ENCODE measurements at regions not wholly inside any gene's neighbourhood (a gene's known extent, or its start where the extent isn't known, plus 50 kb on each side); places are given as distances from the start of the nearest gene placed in this dataset.
"Not testable (repeated sequence)": the region's sequence is repeated elsewhere in the genome, so short reads cannot be mapped to it uniquely, and the experiment has no call there.

- Histone ChIP-seq H3K14ac (ENCODE audit: low read length) (no peak overlapping the region), H2AK5ac (ENCODE audit: low read length) (no peak overlapping the region), H3K27ac (ENCODE audit: low read depth, low read length) (no peak overlapping the region), H3K18ac (ENCODE audit: low read length) (no peak overlapping the region), H3K36me3 (ENCODE audit: control insufficient read depth in 1 of 2, insufficient read depth in 2 of 2, low read length in 2 of 2) (no peaks in the 10 kb centered on the region), H3K27me3 (ENCODE audit: insufficient read depth, low read length) (no peaks in the 10 kb centered on the region), H3K9ac (ENCODE audit: low read length) (no peak overlapping the region), H2BK12ac (ENCODE audit: low read length) (no peak overlapping the region), H2AFZ (ENCODE audit: insufficient read depth, low read length, poor library complexity) (no peak overlapping the region), H3K4me2 (ENCODE audit: low read length) (no peak overlapping the region), H3K9me3 (ENCODE audit: insufficient read depth, low read depth, low read length) (peaks cover 2% of the 10 kb centered on the region), H3K4ac (ENCODE audit: low read depth, low read length) (no peak overlapping the region), H3K23ac (ENCODE audit: low read length) (no peak overlapping the region), H4K12ac (ENCODE audit: low read depth, low read length) (no peak overlapping the region), H3K4me1 (ENCODE audit: control insufficient read depth in 1 of 2, insufficient read depth in 2 of 2, low read length in 2 of 2) (no peaks in the 10 kb centered on the region), H4K91ac (ENCODE audit: low read depth, low read length) (no peak overlapping the region), H2BK5ac (ENCODE audit: low read depth, low read length, poor library complexity) (no peak overlapping the region), H3K79me2 (ENCODE audit: control insufficient read depth, insufficient read depth, low read length, poor library complexity) (no peaks in the 10 kb centered on the region), H4K8ac (ENCODE audit: low read depth, low read length) (no peak overlapping the region), H3K79me1 (ENCODE audit: low read length) (no peaks in the 10 kb centered on the region), H3K4me3 (ENCODE audit: low read depth, low read length) (no peak overlapping the region), H2BK120ac (ENCODE audit: insufficient read depth, low read length, poor library complexity) (no peak overlapping the region)
- no peak for DNase-seq
- WGBS (ENCODE audit: extremely low coverage, insufficient coverage, insufficient read length): no CpG with 5 or more reads among the region's 6 CpGs
These were observed 240.1 kb downstream of the TFAP2A start for GRCh38 chr6:10174761-10175160.

GRCh38 chr6:10174056-10174455 is 240.8 kb downstream of the TFAP2A start:
- Histone ChIP-seq H3K14ac (ENCODE audit: low read length) (no peak overlapping the region), H3K18ac (ENCODE audit: low read length) (no peak overlapping the region), H3K9me3 (ENCODE audit: insufficient read depth, low read depth, low read length) (peaks cover 2% of the 10 kb centered on the region), H3K27me3 (ENCODE audit: insufficient read depth, low read length) (no peaks in the 10 kb centered on the region), H4K12ac (ENCODE audit: low read depth, low read length) (no peak overlapping the region), H2AFZ (ENCODE audit: insufficient read depth, low read length, poor library complexity) (no peak overlapping the region), H2BK5ac (ENCODE audit: low read depth, low read length, poor library complexity) (no peak overlapping the region), H3K23ac (ENCODE audit: low read length) (peak overlapping the region; percentile 96), H4K91ac (ENCODE audit: low read depth, low read length) (no peak overlapping the region), H2BK120ac (ENCODE audit: insufficient read depth, low read length, poor library complexity) (no peak overlapping the region), H3K4me1 (ENCODE audit: control insufficient read depth in 1 of 2, insufficient read depth in 2 of 2, low read length in 2 of 2) (no peaks in the 10 kb centered on the region), H3K4ac (ENCODE audit: low read depth, low read length) (no peak overlapping the region), H3K4me3 (ENCODE audit: low read depth, low read length) (no peak overlapping the region), H3K27ac (ENCODE audit: low read depth, low read length) (no peak overlapping the region), H3K79me2 (ENCODE audit: control insufficient read depth, insufficient read depth, low read length, poor library complexity) (no peaks in the 10 kb centered on the region), H2BK12ac (ENCODE audit: low read length) (no peak overlapping the region), H2AK5ac (ENCODE audit: low read length) (no peak overlapping the region), H4K8ac (ENCODE audit: low read depth, low read length) (no peak overlapping the region), H3K36me3 (ENCODE audit: control insufficient read depth in 1 of 2, insufficient read depth in 2 of 2, low read length in 2 of 2) (no peaks in the 10 kb centered on the region), H3K4me2 (ENCODE audit: low read length) (no peak overlapping the region), H3K9ac (ENCODE audit: low read length) (no peak overlapping the region), H3K79me1 (ENCODE audit: low read length) (no peaks in the 10 kb centered on the region)
- WGBS (ENCODE audit: extremely low coverage, insufficient coverage, insufficient read length): no CpG with 5 or more reads among the region's 3 CpGs
- DNase-seq: no peak

GRCh38 chr6:10171706-10172105 is 243.2 kb downstream of the TFAP2A start:
- not testable (repeated sequence) for H2AK5ac ChIP-seq (ENCODE audit: low read length); H3K4me2 ChIP-seq (ENCODE audit: low read length); H3K18ac ChIP-seq (ENCODE audit: low read length); H3K79me1 ChIP-seq (ENCODE audit: low read length); H3K23ac ChIP-seq (ENCODE audit: low read length); H4K91ac ChIP-seq (ENCODE audit: low read depth, low read length); H3K27ac ChIP-seq (ENCODE audit: low read depth, low read length); H2BK5ac ChIP-seq (ENCODE audit: low read depth, low read length, poor library complexity); H3K14ac ChIP-seq (ENCODE audit: low read length); H4K12ac ChIP-seq (ENCODE audit: low read depth, low read length); H4K8ac ChIP-seq (ENCODE audit: low read depth, low read length); H3K27me3 ChIP-seq (ENCODE audit: insufficient read depth, low read length); H3K4ac ChIP-seq (ENCODE audit: low read depth, low read length); H3K4me1 ChIP-seq (ENCODE audit: control insufficient read depth in 1 of 2, insufficient read depth in 2 of 2, low read length in 2 of 2); H3K4me3 ChIP-seq (ENCODE audit: low read depth, low read length); H2BK12ac ChIP-seq (ENCODE audit: low read length); H3K9ac ChIP-seq (ENCODE audit: low read length); H2AFZ ChIP-seq (ENCODE audit: insufficient read depth, low read length, poor library complexity); DNase-seq; H3K9me3 ChIP-seq (ENCODE audit: insufficient read depth, low read depth, low read length); H3K79me2 ChIP-seq (ENCODE audit: control insufficient read depth, insufficient read depth, low read length, poor library complexity); H2BK120ac ChIP-seq (ENCODE audit: insufficient read depth, low read length, poor library complexity); H3K36me3 ChIP-seq (ENCODE audit: control insufficient read depth in 1 of 2, insufficient read depth in 2 of 2, low read length in 2 of 2)
- no CpG with 5 or more reads among the region's 29 CpGs for WGBS (ENCODE audit: extremely low coverage, insufficient coverage, insufficient read length)

GRCh38 chr6:10170816-10171215 is 244.1 kb downstream of the TFAP2A start:
- no peak overlapping the region for H3K4me3 ChIP-seq (ENCODE audit: low read depth, low read length)
- no peak overlapping the region for H3K4ac ChIP-seq (ENCODE audit: low read depth, low read length)
- no peak overlapping the region for H2BK5ac ChIP-seq (ENCODE audit: low read depth, low read length, poor library complexity)
- H2AFZ ChIP-seq (ENCODE audit: insufficient read depth, low read length, poor library complexity): no peak overlapping the region
- DNase-seq: no peak
- H3K23ac ChIP-seq (ENCODE audit: low read length): no peak overlapping the region
- H3K79me2 ChIP-seq (ENCODE audit: control insufficient read depth, insufficient read depth, low read length, poor library complexity): no peaks in the 10 kb centered on the region
- no peak overlapping the region for H3K27ac ChIP-seq (ENCODE audit: low read depth, low read length)
- H2BK12ac ChIP-seq (ENCODE audit: low read length): no peak overlapping the region
- H3K27me3 ChIP-seq (ENCODE audit: insufficient read depth, low read length): no peaks in the 10 kb centered on the region
- H3K14ac ChIP-seq (ENCODE audit: low read length): no peak overlapping the region
- no peak overlapping the region for H4K12ac ChIP-seq (ENCODE audit: low read depth, low read length)
- no peak overlapping the region for H4K91ac ChIP-seq (ENCODE audit: low read depth, low read length)
- no peak overlapping the region for H4K8ac ChIP-seq (ENCODE audit: low read depth, low read length)
- H3K36me3 ChIP-seq (ENCODE audit: control insufficient read depth in 1 of 2, insufficient read depth in 2 of 2, low read length in 2 of 2): peaks cover 0 to 2% of the 10 kb centered on the region in 2 experiments
- no peak overlapping the region for H2BK120ac ChIP-seq (ENCODE audit: insufficient read depth, low read length, poor library complexity)
- H3K18ac ChIP-seq (ENCODE audit: low read length): no peak overlapping the region
- H3K4me2 ChIP-seq (ENCODE audit: low read length): no peak overlapping the region
- no peak overlapping the region for H3K9ac ChIP-seq (ENCODE audit: low read length)
- no CpG with 5 or more reads among the region's 5 CpGs for WGBS (ENCODE audit: extremely low coverage, insufficient coverage, insufficient read length)
- H2AK5ac ChIP-seq (ENCODE audit: low read length): no peak overlapping the region
- H3K79me1 ChIP-seq (ENCODE audit: low read length): no peaks in the 10 kb centered on the region
- peaks cover 2% of the 10 kb centered on the region for H3K9me3 ChIP-seq (ENCODE audit: insufficient read depth, low read depth, low read length)
- H3K4me1 ChIP-seq (ENCODE audit: control insufficient read depth in 1 of 2, insufficient read depth in 2 of 2, low read length in 2 of 2): no peaks in the 10 kb centered on the region
